HG02588 (cell line): ENCODE measurements at regions not wholly inside any gene's neighbourhood (a gene's known extent, or its start where the extent isn't known, plus 50 kb on each side); places are given as distances from the start of the nearest gene placed in this dataset.
"Not testable (repeated sequence)": the region's sequence is repeated elsewhere in the genome, so short reads cannot be mapped to it uniquely, and the experiment has no call there.

Experiments used
- ATAC-seq: cut with Tn5 transposase; IDR thresholded peaks from one replicate; pipeline ENCODE4 v1.9.1; 2021; ENCODE audit warnings: mild to moderate bottlenecking, moderate library complexity; ENCODE audit not compliant: unreplicated experiment

GRCh38 chr5:67669916-67670315, 473.3 kb upstream of the CD180 start:
- no peak for ATAC-seq

- ATAC-seq: no peak
Observed at GRCh38 chr5:67660149-67660548, 463.6 kb upstream of the CD180 start.

- ATAC-seq: no peak
Observed at GRCh38 chr5:67659288-67659687, 462.7 kb upstream of the CD180 start.

GRCh38 chr5:67657055-67657454, 460.5 kb upstream of the CD180 start:
- ATAC-seq: no peak

- no peak for ATAC-seq
Observed at GRCh38 chr5:67652201-67652600, 455.6 kb upstream of the CD180 start.

GRCh38 chr5:67651180-67651579, 454.6 kb upstream of the CD180 start:
- ATAC-seq: no peak

GRCh38 chr5:67648201-67648671, 451.6 kb upstream of the CD180 start:
- no peak for ATAC-seq

- no peak for ATAC-seq
Observed at GRCh38 chr5:67647772-67648171, 451.2 kb upstream of the CD180 start.

- no peak for ATAC-seq
Observed at GRCh38 chr5:67644221-67644920, 447.8 kb upstream of the CD180 start.

GRCh38 chr5:67643536-67643935, 446.9 kb upstream of the CD180 start:
- ATAC-seq: no peak

GRCh38 chr5:67639976-67640375, 443.4 kb upstream of the CD180 start:
- no peak for ATAC-seq

GRCh38 chr5:67639313-67639712, 442.7 kb upstream of the CD180 start:
- no peak for ATAC-seq

- ATAC-seq: no peak
Observed at GRCh38 chr5:67636850-67637524, 440.4 kb upstream of the CD180 start.

- ATAC-seq: no peak
Observed at GRCh38 chr5:67636091-67636490, 439.5 kb upstream of the CD180 start.

- not testable (repeated sequence) for ATAC-seq
Observed at GRCh38 chr5:67627079-67627478, 430.5 kb upstream of the CD180 start.

GRCh38 chr5:67623078-67623477, 426.5 kb upstream of the CD180 start:
- ATAC-seq: no peak

- ATAC-seq: no peak
Observed at GRCh38 chr5:67620424-67621397, 424.1 kb upstream of the CD180 start.

- no peak for ATAC-seq
Observed at GRCh38 chr5:67619636-67620035, 423.0 kb upstream of the CD180 start.

GRCh38 chr5:67619235-67619634, 422.6 kb upstream of the CD180 start:
- no peak for ATAC-seq

GRCh38 chr5:67617051-67617450, 420.5 kb upstream of the CD180 start:
- no peak for ATAC-seq

- ATAC-seq: no peak
Observed at GRCh38 chr5:67612961-67613360, 416.4 kb upstream of the CD180 start.
